CD1c-positive myeloid dendritic cell (primary cell): ENCODE measurements at regions not wholly inside any gene's neighbourhood (a gene's known extent, or its start where the extent isn't known, plus 50 kb on each side); places are given as distances from the start of the nearest gene placed in this dataset.

Source experiments
- DNase-seq: peaks from one replicate; pipeline ENCODE4 v3.0.0-alpha.2; 2016; ENCODE audit errors: extremely low spot score

DNA sequence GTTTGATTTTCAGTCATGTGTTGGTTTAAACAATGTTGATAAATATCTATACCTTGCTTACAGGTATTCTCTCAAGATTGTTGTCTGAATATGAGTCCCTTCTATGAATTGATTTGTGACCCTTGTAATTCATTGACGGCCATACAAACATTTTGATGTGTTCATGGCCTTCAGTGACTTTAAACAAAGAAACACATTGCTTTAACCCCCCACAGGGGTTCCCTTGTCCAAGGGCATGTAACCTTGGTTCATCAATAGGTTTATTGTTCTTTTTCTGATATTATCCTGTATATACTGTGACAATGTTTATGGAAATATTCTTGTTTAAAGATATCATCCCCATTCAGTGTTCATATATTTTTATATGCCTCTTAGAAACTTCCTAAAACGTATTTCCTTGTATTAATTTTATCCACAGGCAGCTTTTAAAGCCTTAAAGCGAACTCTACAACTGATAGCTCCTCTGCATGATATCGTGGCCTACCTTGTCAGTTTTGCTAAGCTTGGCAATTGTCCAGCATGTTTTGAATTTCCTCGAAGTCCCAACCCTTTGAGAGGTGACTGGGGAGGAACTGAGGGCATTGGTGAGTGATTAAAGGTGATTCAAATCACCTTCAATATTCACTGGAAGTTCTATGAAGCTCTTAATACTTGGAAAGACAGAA lies 87.0 kb downstream of the CD164 start:
- DNase-seq: no peak

DNA sequence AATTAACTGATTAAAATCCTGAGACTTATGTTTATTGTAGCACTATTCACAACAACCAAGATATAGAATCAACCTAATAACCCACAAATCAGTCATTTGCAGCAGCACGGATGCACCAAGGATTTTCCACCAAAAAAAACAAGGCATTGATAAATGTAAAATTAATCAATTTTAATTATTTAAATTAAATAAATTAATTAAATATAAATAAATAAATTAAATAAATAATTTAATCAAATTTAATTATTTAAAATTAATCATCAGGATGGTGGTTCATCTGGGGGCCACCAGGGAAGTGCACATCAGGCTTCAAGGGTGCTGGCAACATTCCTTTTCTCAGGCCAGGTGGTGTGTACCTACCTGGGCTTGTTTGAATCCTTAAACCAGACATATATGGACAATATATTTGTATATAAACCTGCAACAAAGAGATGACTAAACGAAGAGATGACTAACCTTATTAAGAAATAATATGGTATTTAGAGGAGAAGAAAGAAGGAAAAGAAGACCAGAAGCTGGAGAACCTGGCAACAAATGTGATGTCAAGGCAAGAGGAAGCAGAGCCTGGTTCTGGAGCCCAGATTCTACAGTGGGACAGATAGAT lies 89.2 kb downstream of the CD164 start:
- DNase-seq: no peak

DNA sequence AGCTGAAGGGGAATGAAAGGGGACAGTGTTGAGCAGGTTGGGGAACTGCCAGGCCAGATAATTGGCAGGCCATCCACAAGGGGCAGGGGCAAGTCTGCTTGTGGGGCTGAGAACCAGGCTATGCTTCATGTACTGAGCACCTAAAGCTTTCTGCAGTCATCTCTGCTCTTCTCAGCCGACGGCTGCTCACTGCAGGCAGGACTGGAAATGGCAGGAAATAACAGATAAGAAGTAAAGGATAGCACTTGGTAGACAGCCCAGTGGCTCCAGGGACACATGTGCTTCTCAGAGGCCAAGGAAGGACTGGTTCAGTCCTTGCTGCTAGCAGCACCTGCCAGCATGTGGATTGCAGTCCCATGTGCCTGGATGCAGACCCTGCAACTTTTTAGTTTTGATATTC lies 89.8 kb downstream of the CD164 start:
- no peak for DNase-seq

DNA sequence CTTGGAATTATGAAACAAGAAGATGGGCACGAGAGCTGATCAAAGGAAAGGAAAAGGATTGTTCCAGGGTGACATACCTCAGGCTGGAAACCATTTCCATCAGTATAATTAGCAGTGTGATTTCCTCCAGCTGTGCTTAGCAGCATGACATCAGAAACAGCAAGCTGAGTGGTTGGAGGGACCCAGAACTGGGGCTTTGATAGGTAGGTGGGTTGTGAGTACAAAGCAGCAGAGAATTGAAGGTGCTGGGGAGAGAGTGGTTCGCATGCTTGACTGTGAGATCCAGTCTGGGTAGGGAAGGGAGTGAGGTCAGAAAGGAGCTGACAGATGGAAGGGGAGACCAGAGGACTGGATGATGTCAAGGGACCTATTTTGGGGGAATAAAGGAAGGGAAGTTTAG lies 90.4 kb downstream of the CD164 start:
- no peak for DNase-seq

DNA sequence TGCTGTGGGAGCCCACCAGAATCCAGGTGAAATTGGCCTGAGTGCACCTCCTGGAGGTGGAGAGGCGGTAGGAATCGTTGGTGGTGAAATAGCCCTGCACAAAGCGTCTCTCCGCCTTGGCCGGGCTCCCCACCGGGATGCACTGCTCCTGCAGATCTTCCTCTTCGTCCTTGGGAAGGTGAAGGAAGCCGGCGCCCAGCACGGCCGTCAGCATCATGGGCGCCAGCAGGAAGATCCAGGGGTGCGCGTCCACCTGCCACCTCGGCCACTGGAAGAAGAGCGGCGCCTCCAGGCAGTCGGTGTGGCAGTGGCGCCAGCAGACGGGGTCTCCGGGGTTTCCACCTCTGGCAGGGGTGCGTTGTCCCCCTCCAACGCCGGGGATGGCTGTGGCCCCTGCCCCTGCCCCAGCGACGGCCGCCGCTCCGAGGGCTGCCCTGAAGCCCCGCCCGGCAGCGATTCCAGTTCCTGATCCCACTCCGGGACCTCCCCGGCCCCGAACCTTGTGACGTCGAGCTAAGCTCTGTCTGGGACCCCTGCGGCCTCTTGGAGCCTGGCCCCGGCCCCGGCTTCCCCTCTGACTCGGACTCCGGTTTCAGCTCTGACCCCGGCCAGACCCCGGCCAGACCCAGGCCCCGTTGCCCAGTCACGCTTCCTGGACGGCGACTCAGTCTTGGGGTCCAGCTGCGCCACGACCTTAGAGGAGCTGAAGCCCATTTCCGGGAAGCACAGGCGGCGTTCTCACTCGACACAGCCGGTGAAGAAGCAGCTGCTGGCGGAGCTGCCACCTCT lies 91.9 kb downstream of the CD164 start:
- no peak for DNase-seq

DNA sequence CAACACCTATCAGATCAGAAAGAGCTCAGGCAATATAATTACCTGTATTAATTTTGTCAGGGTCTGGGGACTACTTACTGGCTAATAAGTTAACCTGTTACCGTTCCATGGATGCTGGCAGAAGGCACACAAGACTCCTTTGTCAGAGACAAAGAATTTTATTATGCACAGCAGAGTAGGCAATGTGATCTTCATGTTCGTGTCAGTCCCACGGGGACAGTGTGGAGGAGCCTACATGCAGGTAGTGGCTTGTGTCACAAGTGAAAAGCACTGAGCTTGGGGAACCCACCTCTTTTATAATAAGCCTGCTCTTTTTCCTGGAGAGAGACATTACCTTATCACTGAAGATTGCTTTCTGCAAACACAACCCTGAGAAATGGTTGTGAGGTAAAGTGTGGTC lies 96.9 kb downstream of the CD164 start:
- no peak for DNase-seq

DNA sequence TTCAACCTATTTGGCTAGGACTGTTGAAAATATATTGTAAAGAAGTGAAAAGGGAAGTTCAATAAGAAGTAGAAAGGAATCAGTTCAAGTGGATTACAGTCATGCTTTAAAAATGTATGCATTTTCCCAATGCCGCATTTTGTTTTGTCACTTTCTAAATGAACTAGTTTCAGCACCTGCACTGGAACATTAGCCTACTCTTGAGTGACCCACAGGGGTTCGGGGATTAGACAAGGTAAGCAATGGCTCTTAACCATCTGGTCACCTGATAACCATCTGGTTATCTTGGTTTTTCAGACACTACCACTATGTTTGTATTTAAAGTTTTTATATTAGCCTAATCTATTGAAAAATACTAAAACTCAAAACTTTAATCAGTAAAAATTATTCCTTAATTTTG lies 97.6 kb downstream of the CD164 start:
- DNase-seq: no peak

DNA sequence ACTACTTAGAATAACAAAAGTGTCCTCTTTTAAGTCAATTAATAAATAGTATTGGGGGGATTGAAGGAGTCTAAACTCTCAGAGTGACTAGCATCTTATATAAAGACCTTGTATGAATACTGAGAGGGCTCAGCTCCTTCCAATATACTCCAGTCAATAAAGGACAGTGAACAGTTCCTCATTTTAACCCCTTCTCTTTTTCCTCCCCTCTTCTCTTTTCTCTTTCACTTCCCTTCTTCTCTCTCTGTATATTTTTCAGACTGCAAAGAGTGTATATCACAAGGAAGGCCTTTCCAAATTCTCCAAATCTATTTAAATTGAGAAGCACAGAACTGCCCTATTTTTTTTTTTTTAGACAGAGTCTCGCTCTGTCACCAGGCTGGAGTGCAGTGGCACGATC lies 99.5 kb downstream of the CD164 start:
- DNase-seq: peak; percentile 22

DNA sequence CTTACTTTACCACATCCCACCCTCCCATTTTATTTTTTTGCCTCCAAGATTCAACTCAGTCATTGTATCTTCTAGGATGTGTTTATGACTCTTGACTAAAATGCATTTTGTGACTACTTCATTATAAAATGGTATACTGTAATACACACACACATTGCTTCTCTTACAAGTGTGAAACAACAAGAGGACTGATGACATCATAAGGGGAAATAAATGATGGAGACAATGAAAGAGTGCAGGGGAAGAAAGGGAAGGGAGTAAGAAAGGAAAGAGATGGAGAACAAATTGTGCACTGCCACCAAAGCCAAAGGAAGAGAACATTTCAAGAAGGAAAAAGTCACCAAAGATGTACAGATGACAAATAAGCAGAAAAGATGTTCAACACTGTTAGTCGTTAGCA lies 102.6 kb downstream of the CD164 start:
- DNase-seq: no peak

DNA sequence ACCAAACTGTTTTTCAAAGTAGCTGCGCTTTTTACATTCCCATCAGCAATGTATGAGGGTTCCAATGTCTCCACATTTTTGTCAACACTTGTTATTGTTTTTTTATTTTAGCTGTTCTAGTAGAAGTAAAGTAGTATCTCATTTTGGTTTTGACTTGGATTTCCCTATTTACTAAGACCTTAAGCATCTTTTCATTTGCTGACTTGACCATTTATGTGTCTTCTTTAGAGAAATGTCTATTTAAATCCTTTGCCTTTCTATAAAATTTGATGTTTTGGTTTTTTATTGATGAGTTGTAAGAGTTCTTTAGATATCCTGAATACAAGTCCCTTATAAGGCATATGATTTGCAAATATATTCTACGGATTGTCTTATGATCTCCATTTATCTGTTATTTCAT lies 110.6 kb downstream of the CD164 start:
- DNase-seq: no peak

DNA sequence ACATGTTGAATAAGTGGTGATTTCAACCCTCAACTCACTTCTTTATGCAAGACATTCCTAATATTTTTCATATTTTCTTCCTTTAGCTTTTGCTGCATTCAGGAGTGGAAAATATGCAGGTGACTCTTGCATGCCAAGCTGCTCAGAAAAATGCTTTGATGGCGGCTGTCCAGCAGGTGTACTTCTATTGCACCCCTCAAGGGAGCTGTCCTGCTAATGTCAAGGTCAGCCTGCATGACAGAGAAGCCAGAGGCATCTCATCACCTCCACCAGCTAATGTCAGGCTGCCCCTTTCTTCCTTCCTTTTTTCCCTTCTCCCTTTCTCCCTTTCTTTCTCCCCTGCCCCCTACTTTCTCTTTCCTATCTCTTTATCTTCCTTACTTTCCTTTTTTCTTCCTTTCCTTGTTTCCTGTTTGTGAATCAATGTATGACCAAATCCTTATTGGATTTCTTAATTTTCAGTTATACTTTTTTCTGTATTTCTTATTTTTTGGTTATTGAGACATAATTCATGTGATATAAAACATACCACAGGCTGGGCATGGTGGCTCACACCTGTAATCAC lies 112.2 kb downstream of the CD164 start:
- no peak for DNase-seq

DNA sequence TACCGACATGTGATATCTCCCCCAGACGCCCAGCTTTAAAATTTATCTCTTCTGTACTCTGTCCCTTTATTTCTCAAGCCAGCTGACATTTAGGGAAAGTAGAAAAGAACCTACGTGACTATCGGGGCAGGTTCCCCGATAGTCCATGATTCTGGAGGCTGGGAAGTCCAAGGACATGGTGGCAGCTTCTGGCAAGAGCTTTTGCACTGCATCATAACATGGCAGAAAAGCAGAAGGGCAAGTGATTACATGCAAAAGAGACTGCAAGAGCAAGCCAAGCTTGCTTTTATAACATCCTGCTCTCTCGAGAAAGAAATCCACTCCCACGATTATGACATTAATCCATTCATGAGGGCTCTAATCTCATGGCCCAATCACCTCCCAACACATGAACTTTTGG lies 113.2 kb downstream of the CD164 start:
- no peak for DNase-seq

DNA sequence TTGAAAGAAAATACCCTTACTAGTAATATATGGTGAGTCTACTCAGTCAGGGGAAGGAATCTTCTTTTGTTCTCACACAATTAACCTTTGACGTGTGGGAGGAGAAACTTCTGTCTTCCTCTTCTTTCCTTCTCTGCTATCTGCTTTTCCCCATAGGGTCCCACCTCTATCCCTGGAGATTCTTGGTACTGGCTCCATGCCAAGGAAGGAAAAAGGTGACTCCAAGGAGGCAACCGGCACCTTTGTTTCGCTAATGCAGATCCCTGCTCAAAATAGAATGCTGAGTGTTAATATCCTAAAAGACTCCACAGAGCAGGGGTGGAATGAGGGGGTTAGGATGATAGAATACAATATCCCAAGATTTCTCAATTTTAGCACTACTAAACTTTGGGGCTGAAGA lies 116.7 kb downstream of the CD164 start:
- DNase-seq: no peak

DNA sequence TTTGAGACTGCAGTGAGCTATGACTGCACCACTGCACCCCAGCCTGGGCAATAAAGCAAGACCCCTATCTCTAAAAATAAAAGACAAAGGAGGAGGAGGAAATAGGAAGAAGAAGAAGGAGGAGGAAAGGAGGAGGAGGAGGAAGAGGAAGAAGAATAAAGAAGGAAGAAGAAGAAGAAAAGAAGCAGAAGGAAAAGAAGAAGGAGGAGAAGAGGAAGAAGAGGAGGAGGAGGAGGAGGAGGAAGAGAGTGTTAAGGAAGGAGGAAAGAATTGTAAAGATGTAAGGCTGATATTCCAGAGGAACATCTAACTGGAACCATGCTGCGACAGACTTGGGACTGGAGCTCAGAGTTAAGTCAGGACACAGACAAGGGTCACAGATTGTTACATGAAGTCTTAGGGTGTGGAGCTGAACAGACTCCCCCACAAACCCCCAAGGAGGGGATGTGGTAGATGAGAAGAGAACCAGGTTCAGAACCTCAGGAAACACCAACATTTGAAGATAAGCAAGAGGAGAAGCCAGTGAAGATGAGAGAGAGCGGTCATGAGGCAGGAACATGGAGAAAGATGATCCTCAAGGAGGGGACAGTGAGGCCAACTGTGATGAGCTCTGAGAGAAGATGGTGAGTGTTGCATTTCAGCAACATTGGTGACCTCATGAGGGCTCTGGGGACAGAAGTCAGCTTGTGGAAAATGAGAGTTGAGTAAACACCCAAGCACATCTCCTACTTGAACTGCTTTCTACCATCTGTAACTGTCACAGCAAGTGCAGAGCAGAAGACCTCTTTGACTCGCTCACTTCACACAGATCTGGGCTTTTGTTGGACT lies 118.2 kb downstream of the CD164 start:
- no peak for DNase-seq

DNA sequence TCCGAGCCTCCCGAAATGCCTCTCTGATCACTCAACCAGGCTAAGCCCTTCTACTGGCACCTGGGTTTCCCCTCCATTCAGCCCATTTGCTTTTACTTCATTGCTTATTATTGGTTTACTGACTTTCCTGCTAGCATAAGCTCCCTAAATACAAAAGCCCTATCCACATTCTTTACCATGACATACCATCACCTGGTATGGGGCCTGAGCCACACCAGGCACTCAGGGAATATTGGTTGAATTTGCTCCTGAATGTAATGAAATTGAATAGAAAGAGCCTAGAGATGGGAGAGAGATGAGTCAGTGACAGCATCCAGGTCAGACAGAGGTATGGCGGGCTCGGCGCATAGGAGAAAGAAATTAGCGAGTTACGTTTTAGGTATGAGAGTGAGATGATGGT lies 120.0 kb downstream of the CD164 start:
- no peak for DNase-seq

DNA sequence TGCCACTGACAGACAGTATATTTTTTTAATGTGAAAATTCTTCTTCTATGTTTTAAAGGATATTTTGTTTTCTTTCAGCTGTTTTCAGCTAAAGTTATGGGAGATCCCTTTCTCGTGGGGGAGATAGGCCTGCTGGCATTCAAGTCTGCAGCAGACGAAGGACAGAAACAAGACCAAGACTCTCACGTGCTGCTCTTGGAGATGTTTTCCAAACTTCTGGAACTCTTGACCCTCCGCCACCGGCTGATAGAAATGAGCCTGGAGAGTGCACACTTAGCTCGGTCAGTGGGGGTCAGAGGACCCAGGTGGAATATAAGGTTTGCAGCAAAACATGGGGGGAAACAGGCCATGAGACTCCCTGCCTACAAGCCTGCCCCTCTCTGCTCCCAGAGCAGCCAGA lies 120.5 kb downstream of the CD164 start:
- no peak for DNase-seq

DNA sequence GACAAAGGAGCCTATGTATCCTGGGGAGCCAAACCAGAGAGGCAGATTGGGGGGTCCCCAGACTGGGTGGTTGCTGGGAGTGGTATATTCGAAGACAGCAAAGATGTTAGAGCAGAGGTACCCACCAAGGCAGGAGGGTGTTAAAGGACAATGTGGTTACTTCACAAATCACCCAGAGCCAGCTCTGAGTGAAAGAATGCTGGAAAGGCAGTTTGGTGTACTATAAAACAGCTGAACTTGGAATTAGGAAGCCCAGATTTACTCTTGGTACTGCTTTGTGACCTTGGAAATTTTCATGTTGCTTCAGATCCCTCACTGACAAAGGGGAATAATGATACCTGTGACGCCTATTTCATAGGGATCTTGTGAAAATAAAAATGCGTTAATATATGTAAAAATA lies 121.6 kb downstream of the CD164 start:
- DNase-seq: no peak

DNA sequence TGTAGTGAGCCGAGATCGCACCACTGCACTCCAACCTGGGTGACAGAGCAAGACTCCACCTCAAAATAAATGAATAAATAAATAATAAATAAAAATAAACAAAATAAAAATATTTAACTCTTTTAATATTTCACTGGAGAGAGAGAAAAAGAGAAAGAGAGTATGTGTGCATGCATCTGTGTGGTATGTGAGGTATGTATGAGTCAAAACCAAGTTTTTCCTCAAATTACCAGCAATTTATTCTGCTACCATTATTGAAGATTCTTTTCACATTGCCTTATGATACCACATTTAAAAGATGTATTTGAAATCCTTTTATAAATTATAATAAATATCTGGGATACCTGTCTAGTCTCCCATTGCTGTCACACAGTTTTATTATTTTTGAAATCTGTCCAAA lies 122.1 kb downstream of the CD164 start:
- DNase-seq: no peak

DNA sequence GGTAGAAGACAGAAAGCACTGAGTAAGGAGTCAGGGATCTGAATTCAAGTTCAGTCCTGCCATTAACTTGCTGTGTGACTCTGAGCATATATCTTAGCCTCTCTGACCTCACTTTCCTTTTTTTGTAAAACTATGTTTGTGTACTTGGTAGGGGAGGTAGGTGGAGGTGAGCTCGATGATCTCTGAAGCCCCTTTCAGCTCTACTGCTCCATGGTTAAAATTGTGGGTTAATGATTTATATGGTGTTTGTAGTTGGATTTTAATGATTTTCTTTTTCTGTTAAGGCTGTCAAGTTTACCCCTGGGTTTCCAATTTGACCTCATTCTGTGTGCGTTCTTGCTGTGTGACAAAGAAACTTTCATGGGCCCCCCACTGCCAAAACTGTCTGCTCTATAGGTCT lies 124.1 kb downstream of the CD164 start:
- no peak for DNase-seq

DNA sequence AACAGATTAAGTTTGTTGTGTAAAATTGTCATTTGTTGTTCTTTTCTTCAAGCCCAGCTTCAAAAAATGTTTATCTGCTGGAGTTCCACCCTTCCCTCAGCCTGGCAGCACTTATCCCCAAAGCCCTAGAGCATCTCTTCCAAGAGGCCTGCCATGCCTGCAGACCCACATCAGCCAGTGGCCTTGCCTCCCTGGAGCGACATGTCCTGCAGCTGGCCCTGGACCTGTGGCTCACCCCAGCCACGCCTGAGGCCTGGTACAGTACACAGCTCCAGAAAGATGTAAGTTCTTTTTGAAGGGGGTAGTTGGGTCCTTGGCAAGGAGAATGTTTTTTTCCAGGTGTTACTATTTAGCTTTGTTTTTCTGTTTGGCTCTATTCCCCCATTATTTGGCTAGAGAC lies 124.8 kb downstream of the CD164 start:
- no peak for DNase-seq

DNA sequence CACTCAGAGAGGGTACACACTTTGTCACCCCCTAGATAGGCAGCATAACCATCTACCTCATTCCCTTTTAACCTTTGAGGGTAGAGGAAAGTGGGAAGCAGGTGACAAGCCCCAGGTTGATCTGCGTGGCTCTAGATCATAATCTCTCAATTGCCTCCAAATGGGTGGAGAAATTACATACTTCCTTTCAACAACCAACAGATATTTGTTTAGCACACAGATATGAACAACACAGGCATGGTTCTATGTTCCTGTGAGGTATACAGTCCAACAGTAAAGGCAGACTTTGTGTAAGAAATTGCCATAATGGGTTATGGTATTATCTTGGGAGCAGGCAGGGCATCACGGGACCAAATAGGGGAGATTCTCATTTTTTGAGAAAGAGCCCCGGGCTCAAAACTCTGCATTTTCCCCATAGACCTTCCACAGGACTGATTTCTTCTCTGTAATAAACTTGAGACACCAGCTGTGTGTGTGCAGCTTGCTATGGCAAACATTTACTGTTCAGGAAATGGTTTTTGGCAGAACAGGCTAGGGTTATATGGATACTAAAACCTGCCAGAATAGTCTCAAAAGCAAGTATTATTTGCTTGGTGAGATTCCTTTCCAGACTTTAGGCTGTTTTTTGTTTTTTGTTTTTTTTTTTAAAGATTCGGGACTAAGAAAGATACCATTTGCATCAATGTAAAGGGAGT lies 126.2 kb downstream of the CD164 start:
- DNase-seq: no peak

DNA sequence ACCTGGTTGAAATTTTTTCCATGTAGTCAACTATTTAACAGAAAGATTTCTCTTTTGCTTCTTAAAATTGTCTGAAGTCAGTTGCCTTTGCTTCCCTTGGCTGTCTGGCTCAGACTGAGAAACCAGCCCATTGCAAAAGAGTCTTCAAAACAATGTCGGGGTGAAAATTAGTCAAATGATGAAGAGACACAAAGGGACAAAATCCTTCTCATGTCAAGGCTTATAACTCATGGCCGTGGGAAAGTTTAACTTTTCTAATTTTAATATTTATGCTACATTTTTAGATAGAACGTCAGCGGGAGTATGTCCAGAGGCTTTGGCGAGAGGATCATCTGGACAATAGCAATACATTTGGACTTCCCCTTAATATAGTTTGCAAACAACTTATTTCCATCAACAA lies 127.2 kb downstream of the CD164 start:
- no peak for DNase-seq
